Endothelial cell of umbilical vein (primary cell): ENCODE measurements at regions not wholly inside any gene's neighbourhood (a gene's known extent, or its start where the extent isn't known, plus 50 kb on each side); places are given as distances from the start of the nearest gene placed in this dataset.

Experiments used
- BruUV-seq: library from RNA; stranded (reverse); fragments of 400-500 nt; replicated peaks from 2 replicates; lab custom pipeline; 2021; lab: Mats Ljungman, UMichigan
- CTCF ChIA-PET: fragments of 300-600, 350-600 bp; sonication (Branson Sonifier 250); formaldehyde crosslinking; loops from one replicate; lab custom pipeline; 2021; ENCODE audit warnings: antibody characterized with exemption, inconsistent platforms; lab: Charles Lee
- POLR2A ChIA-PET: fragments of 300-600, 350-600 bp; sonication (Branson Sonifier 250); formaldehyde crosslinking; loops from one replicate; lab custom pipeline; 2021; ENCODE audit warnings: antibody characterized with exemption, inconsistent platforms; lab: Charles Lee
- DNase-seq: peaks from one replicate; pipeline ENCODE4 v3.0.0-alpha.2; 2011; ENCODE audit warnings: low read depth, low spot score
- FAIRE-seq: peaks from 2 replicates; lab custom pipeline; 2011; peaks lifted over from hg19 to GRCh38; lab: Jason Lieb, UNC
- H2AFZ ChIP-seq: 2 replicates; pipeline ENCODE4 v1.6.0; 2012; ENCODE audit warnings: low read depth, low read length, control low read depth, inconsistent platforms
- H3K27ac ChIP-seq: 2 replicates; pipeline ENCODE4 v1.5.1; 2011; ENCODE audit warnings: low read depth, mild to moderate bottlenecking, control low read depth, low read length, moderate library complexity; ENCODE audit not compliant: insufficient read depth
- H3K27me3 ChIP-seq, 2 experiments: 2 replicates each; pipeline versions ENCODE4 v1.6.0 to v1.6.1; 2011; ENCODE audit warnings: low read length in 2 of 2, mixed read lengths in 1 of 2; ENCODE audit not compliant: control insufficient read depth in 2 of 2, insufficient read depth in 2 of 2
- H3K36me3 ChIP-seq, 2 experiments: 2 replicates in 1 of 2; 3 replicates in 1 of 2; pipeline ENCODE4 v1.5.1; 2011; ENCODE audit warnings: low read length in 2 of 2, mild to moderate bottlenecking in 1 of 2, moderate library complexity in 1 of 2; ENCODE audit not compliant: control insufficient read depth in 2 of 2, insufficient read depth in 2 of 2; ENCODE audit errors: extremely low read depth in 1 of 2
- H3K4me1 ChIP-seq: 3 replicates; pipeline ENCODE4 v1.5.1; 2011; ENCODE audit warnings: mild to moderate bottlenecking, low read length; ENCODE audit not compliant: control insufficient read depth, insufficient read depth; ENCODE audit errors: extremely low read depth
- H3K4me2 ChIP-seq: 2 replicates; pipeline ENCODE4 v1.6.1; 2011; ENCODE audit warnings: low read length, control low read depth, mixed read lengths; ENCODE audit not compliant: insufficient read depth
- H3K4me3 ChIP-seq, 3 experiments: fragments of 200-600 bp in 1 of 3; sonication (generic), shearing (Covaris generic) in 1 of 3; replicated peaks in 1 of 3; 2 replicates each; pipeline ENCODE4 v1.5.1; 2011 to 2016; ENCODE audit warnings: control low read depth in 3 of 3, low read length in 3 of 3, mild to moderate bottlenecking in 2 of 3, inconsistent platforms in 1 of 3, low read depth in 1 of 3, moderate library complexity in 1 of 3; ENCODE audit not compliant: insufficient read depth in 1 of 3
- H3K79me2 ChIP-seq: 2 replicates; pipeline ENCODE4 v1.6.0; 2012; ENCODE audit warnings: low read length, inconsistent platforms; ENCODE audit not compliant: control insufficient read depth, insufficient read depth
- H3K9ac ChIP-seq: replicated peaks from 2 replicates; pipeline ENCODE3; 2011; ENCODE audit warnings: low read length, control low read depth; ENCODE audit not compliant: insufficient read depth; ENCODE audit errors: extremely low read depth
- H3K9me1 ChIP-seq: replicated peaks from 3 replicates; pipeline ENCODE4 v1.6.0; 2011; ENCODE audit warnings: mild to moderate bottlenecking, low read length; ENCODE audit not compliant: control insufficient read depth, insufficient read depth; ENCODE audit errors: extremely low read depth
- H3K9me3 ChIP-seq: replicated peaks from 2 replicates; pipeline ENCODE4 v1.5.1; 2012; ENCODE audit warnings: low read length, inconsistent platforms; ENCODE audit not compliant: control insufficient read depth, insufficient read depth
- H4K20me1 ChIP-seq: replicated peaks from 2 replicates; pipeline ENCODE3; 2011; ENCODE audit warnings: mild to moderate bottlenecking, low read length; ENCODE audit not compliant: control insufficient read depth, insufficient read depth; ENCODE audit errors: extremely low read depth
- CTCF ChIP-seq, 2 donors: IDR thresholded peaks; 1 replicate in 1 of 2; 2 replicates in 1 of 2; pipeline ENCODE4 v1.5.1; 2011; ENCODE audit warnings: low read length in 2 of 2, mild to moderate bottlenecking in 2 of 2, moderate library complexity in 2 of 2, control low read depth in 1 of 2, inconsistent platforms in 1 of 2, low read depth in 1 of 2; ENCODE audit not compliant: insufficient read depth in 1 of 2; ENCODE audit errors: extremely low read depth in 1 of 2
- EZH2 ChIP-seq: IDR thresholded peaks from 2 replicates; pipeline ENCODE4 v1.6.1; 2012; ENCODE audit warnings: borderline replicate concordance, low read depth, mild to moderate bottlenecking, moderate library complexity, low read length, inconsistent platforms; ENCODE audit not compliant: severe bottlenecking
- FOS ChIP-seq: IDR thresholded peaks from 2 replicates; pipeline ENCODE4 v1.6.1; 2011; ENCODE audit warnings: mild to moderate bottlenecking, low read length, moderate library complexity, borderline replicate concordance; ENCODE audit not compliant: insufficient read depth
- GATA2 ChIP-seq: IDR thresholded peaks from 2 replicates; pipeline ENCODE4 v1.7.0; 2011; ENCODE audit warnings: low read depth, mild to moderate bottlenecking, moderate library complexity, mixed read lengths, low read length; ENCODE audit not compliant: insufficient read length, insufficient read depth
- JUN ChIP-seq: IDR thresholded peaks from 2 replicates; pipeline ENCODE4 v1.6.1; 2011; ENCODE audit warnings: borderline replicate concordance, low read depth; ENCODE audit not compliant: insufficient read length, insufficient read depth
- MAX ChIP-seq: IDR thresholded peaks from 2 replicates; pipeline ENCODE4 v1.6.1; 2011; ENCODE audit not compliant: insufficient read depth, insufficient read length
- MYC ChIP-seq: IDR thresholded peaks from one replicate; pipeline ENCODE4 v1.6.1; 2011; ENCODE audit warnings: mild to moderate bottlenecking, low read depth, low read length
- POLR2A ChIP-seq: IDR thresholded peaks from 2 replicates; pipeline ENCODE4 v1.6.1; 2012; ENCODE audit warnings: low read depth, mild to moderate bottlenecking, control low read depth, low read length
- POLR2AphosphoS5 ChIP-seq: IDR thresholded peaks from 2 replicates; pipeline ENCODE4 v1.6.1; 2012; ENCODE audit warnings: low read depth, mild to moderate bottlenecking, control low read depth, low read length, moderate library complexity; ENCODE audit not compliant: insufficient read depth
- dilution Hi-C: fragments of 300-500 bp; cut with MboI; formaldehyde crosslinking; loops from one replicate; pipeline ENCODE4 v1.15.0; 2019; ENCODE audit warnings: low sequenced_read_pairs; ENCODE audit not compliant: extremely low pct_ligation_motif_present
- intact Hi-C: fragments of 100-400 bp; cut with micrococcal nuclease; formaldehyde crosslinking; loops from one replicate; pipeline ENCODE4 v1.10.0; 2022

- TF ChIP-seq FOS (no peak), EZH2 (no peak), CTCF (IDR thresholded peaks at IDR 0.05; ENCODE audit: extremely low read depth in 1 of 2, insufficient read depth in 1 of 2, low read depth in 1 of 2, low read length in 2 of 2) (no peak), GATA2 (no peak), JUN (no peak), MYC (no peak), POLR2A (no peak), POLR2AphosphoS5 (no peak), MAX (no peak)
- DNase-seq (no peak), FAIRE-seq (no peak)
- no TSS peak for BruUV-seq
- dilution Hi-C loops (no loop called here), intact Hi-C loops (no loop called here)
- Histone ChIP-seq H3K4me1 (no peaks in the 10 kb centered on the region), H3K4me3 (no peak overlapping the region), H3K9me3 (no peaks in the 10 kb centered on the region), H3K79me2 (no peaks in the 10 kb centered on the region), H3K27ac (no peak overlapping the region), H3K9me1 (no peaks in the 10 kb centered on the region), H3K9ac (no peak overlapping the region), H3K4me2 (no peak overlapping the region), H3K36me3 (no peaks in the 10 kb centered on the region), H3K27me3 (peaks cover 2 to 20% of the 10 kb centered on the region in 2 experiments), H4K20me1 (no peaks in the 10 kb centered on the region), H2AFZ (no peak overlapping the region)
- POLR2A ChIA-PET, result no interaction called here
- CTCF ChIA-PET, result interaction anchor here (1.2 to 5.5 kb wide), 3 partner anchors 11 to 344 kb away, joined by 6 to 35 read pairs (median 6); no protein-coding TSS in a partner anchor
Measured at GRCh38 chr4:38330321-38330720, 333.7 kb upstream of the KLF3 start.
